AG09319 (cell line): ENCODE measurements at regions not wholly inside any gene's neighbourhood (a gene's known extent, or its start where the extent isn't known, plus 50 kb on each side); places are given as distances from the start of the nearest gene placed in this dataset.

Source experiments
- DNase-seq: peaks from one replicate; pipeline ENCODE4 v3.0.0-alpha.2; 2010; ENCODE audit warnings: low read depth; ENCODE audit errors: extremely low read depth
- CTCF ChIP-seq: IDR thresholded peaks from 2 replicates; pipeline ENCODE4 v1.5.1; 2011; ENCODE audit warnings: low read depth, mild to moderate bottlenecking, inconsistent platforms, low read length, moderate library complexity

GRCh38 chr2:4891394-4891793 lies 800.8 kb upstream of the SOX11 start:
- no peak for DNase-seq

GRCh38 chr2:4895371-4895770 lies 796.8 kb upstream of the SOX11 start:
- no peak for DNase-seq
- no peak for TF ChIP-seq CTCF

More at GRCh38 chr2:4891394-4891793, 800.8 kb upstream of the SOX11 start:
- no peak for TF ChIP-seq CTCF

- DNase-seq, result no peak
- TF ChIP-seq CTCF, result no peak
Observed at GRCh38 chr2:4898706-4899105, 793.5 kb upstream of the SOX11 start.

GRCh38 chr2:4900242-4900641 lies 791.9 kb upstream of the SOX11 start:
- TF ChIP-seq CTCF, result no peak
- DNase-seq, result no peak

GRCh38 chr2:4900861-4901770 lies 791.1 kb upstream of the SOX11 start:
- TF ChIP-seq CTCF, result no peak
- no peak for DNase-seq

GRCh38 chr2:4903656-4904348 lies 788.4 kb upstream of the SOX11 start:
- DNase-seq, result no peak
- TF ChIP-seq CTCF, result no peak

- DNase-seq, result no peak
- TF ChIP-seq CTCF, result no peak
Observed at GRCh38 chr2:4908461-4908860, 783.7 kb upstream of the SOX11 start.
